Astrocyte of the spinal cord (primary cell): ENCODE measurements at regions not wholly inside any gene's neighbourhood (a gene's known extent, or its start where the extent isn't known, plus 50 kb on each side); places are given as distances from the start of the nearest gene placed in this dataset.
"Not testable (repeated sequence)": the region's sequence is repeated elsewhere in the genome, so short reads cannot be mapped to it uniquely, and the experiment has no call there.

Source experiments
- DNase-seq: peaks from one replicate; pipeline ENCODE4 v3.0.0; 2011; ENCODE audit warnings: low read depth, low spot score
- H3K4me3 ChIP-seq: 2 replicates; pipeline ENCODE4 v1.5.1; 2011; ENCODE audit warnings: low read depth, mild to moderate bottlenecking, low read length, moderate library complexity
- in situ Hi-C: cut with HindIII; loops from 2 replicates; pipeline ENCODE4 v1.10.0; 2017; ENCODE audit warnings: low sequenced_read_pairs
- TF ChIP-seq, protein P1 (sequence below): IDR thresholded peaks from 2 replicates; pipeline ENCODE4 v1.5.1; 2012; ENCODE audit warnings: low read depth, mild to moderate bottlenecking, low read length, inconsistent platforms

DNA sequence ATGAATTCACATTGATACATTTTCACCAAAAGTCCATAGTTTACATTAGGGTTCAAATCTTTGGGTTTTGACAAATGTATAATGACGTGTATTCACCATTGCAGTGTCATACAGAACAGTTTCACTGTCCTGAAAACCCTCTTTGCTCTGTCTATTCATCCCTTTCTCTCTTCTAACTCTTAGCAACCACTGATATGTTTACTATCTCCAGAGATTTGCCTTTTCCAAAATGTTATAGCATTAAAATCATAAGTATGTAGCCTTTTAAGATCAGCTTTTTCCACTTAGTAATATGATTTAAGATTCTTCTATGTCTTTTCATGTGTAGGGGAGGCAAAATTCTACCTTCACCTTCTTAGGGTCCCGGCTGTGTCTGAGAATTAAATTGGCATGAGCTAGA is 203.8 kb downstream of the TPRG1 start:
- in situ Hi-C loops = no loop called here
- no peak for DNase-seq
- H3K4me3 ChIP-seq = no peak overlapping the region
- TF ChIP-seq, protein P1, sequence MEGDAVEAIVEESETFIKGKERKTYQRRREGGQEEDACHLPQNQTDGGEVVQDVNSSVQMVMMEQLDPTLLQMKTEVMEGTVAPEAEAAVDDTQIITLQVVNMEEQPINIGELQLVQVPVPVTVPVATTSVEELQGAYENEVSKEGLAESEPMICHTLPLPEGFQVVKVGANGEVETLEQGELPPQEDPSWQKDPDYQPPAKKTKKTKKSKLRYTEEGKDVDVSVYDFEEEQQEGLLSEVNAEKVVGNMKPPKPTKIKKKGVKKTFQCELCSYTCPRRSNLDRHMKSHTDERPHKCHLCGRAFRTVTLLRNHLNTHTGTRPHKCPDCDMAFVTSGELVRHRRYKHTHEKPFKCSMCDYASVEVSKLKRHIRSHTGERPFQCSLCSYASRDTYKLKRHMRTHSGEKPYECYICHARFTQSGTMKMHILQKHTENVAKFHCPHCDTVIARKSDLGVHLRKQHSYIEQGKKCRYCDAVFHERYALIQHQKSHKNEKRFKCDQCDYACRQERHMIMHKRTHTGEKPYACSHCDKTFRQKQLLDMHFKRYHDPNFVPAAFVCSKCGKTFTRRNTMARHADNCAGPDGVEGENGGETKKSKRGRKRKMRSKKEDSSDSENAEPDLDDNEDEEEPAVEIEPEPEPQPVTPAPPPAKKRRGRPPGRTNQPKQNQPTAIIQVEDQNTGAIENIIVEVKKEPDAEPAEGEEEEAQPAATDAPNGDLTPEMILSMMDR = no peak

GRCh38 chr3:189383630-189384029 is 211.9 kb downstream of the TPRG1 start:
- TF ChIP-seq, protein P1 = no peak
- DNase-seq = no peak
- H3K4me3 ChIP-seq = no peak overlapping the region
- in situ Hi-C loops = no loop called here

GRCh38 chr3:189385880-189386279 is 214.1 kb downstream of the TPRG1 start:
- DNase-seq, H3K4me3 ChIP-seq, in situ Hi-C loops: not testable (repeated sequence)

- DNase-seq = no peak
- TF ChIP-seq, protein P1 = no peak
- no peak overlapping the region for H3K4me3 ChIP-seq
- in situ Hi-C loops = no loop called here
These were observed 215.0 kb downstream of the TPRG1 start for GRCh38 chr3:189386739-189387138.

- DNase-seq = peak; percentile 23
- in situ Hi-C loops = no loop called here
These were observed 217.6 kb downstream of the TPRG1 start for GRCh38 chr3:189389346-189389745.

GRCh38 chr3:189393598-189393997 is 221.8 kb downstream of the TPRG1 start:
- H3K4me3 ChIP-seq = no peak overlapping the region
- TF ChIP-seq, protein P1 = no peak
- in situ Hi-C loops = no loop called here
- DNase-seq = no peak

More at GRCh38 chr3:189389346-189389745, 217.6 kb downstream of the TPRG1 start:
- no peak overlapping the region for H3K4me3 ChIP-seq
- TF ChIP-seq, protein P1 = no peak

- in situ Hi-C loops = no loop called here
- TF ChIP-seq, protein P1 = no peak
- DNase-seq = no peak
- no peak overlapping the region for H3K4me3 ChIP-seq
These were observed 222.9 kb downstream of the TPRG1 start for GRCh38 chr3:189394599-189395121.
